OCI-LY3 (cell line): ENCODE measurements at regions not wholly inside any gene's neighbourhood (a gene's known extent, or its start where the extent isn't known, plus 50 kb on each side); places are given as distances from the start of the nearest gene placed in this dataset.

Source experiments
- CTCF ChIP-seq: fragments of 200-600, 300-600 bp; sonication (generic); IDR thresholded peaks from 2 replicates; pipeline ENCODE4 v1.5.1; 2014; ENCODE audit warnings: antibody characterized with exemption, low read length, low read depth
- EZH2phosphoT487 ChIP-seq: fragments of 200-600 bp; shearing (Covaris generic); IDR thresholded peaks from 2 replicates; pipeline ENCODE4 v1.6.1; 2018; ENCODE audit warnings: antibody characterized with exemption, mixed run types, low read depth

- TF ChIP-seq CTCF = no peak
- TF ChIP-seq EZH2phosphoT487 = no peak
These were observed 87.0 kb downstream of the SPCS3 start for GRCh38 chr4:176406736-176407135.
